ENCODE measurements at regions not wholly inside any gene's neighbourhood (a gene's known extent, or its start where the extent isn't known, plus 50 kb on each side); places are given as distances from the start of the nearest gene placed in this dataset.

GRCh38 chr10:55426138-55426537 lies 625.1 kb upstream of the PCDH15 start:
- TF ChIP-seq POLR2AphosphoS5 (IDR thresholded peaks at IDR 0.05; ENCODE audit: low read depth, low read length), result no peak
- no peak for TF ChIP-seq POLR2A (IDR thresholded peaks at IDR 0.05; ENCODE audit: low read depth, low read length)
- no peak for TF ChIP-seq TAF1 (IDR thresholded peaks at IDR 0.05; ENCODE audit: low read depth, low read length)
- no peak for TF ChIP-seq POU2F2 (IDR thresholded peaks at IDR 0.05; ENCODE audit: low read depth, low read length)
